ENCODE measurements at regions not wholly inside any gene's neighbourhood (a gene's known extent, or its start where the extent isn't known, plus 50 kb on each side); places are given as distances from the start of the nearest gene placed in this dataset.

- no peak for TF ChIP-seq CTCF (IDR thresholded peaks at IDR 0.05; ENCODE audit: low read depth, low read length)
- no peak for TF ChIP-seq EZH2phosphoT487 (IDR thresholded peaks at IDR 0.05; ENCODE audit: low read depth)
These were observed 765.5 kb upstream of the EEF2KMT start for GRCh38 chr16:5863071-5863606.
